Thyroid gland (tissue), 4 donors: ENCODE measurements at regions not wholly inside any gene's neighbourhood (a gene's known extent, or its start where the extent isn't known, plus 50 kb on each side); places are given as distances from the start of the nearest gene placed in this dataset.

Source experiments
- CTCF ChIP-seq, 6 experiments: fragments of 200-600 bp in 3 of 6; fragments of 450-650 bp in 3 of 6; sonication (generic) in 3 of 6; IDR thresholded peaks; one replicate each; pipeline ENCODE4 v1.5.1; 2016 to 2019; ENCODE audit warnings: antibody characterized with exemption in 6 of 6, mild to moderate bottlenecking in 2 of 6, inconsistent platforms in 1 of 6, moderate library complexity in 1 of 6
- POLR2A ChIP-seq, 2 donors: fragments of 450-650 bp; IDR thresholded peaks; one replicate each; pipeline ENCODE4 v1.6.1; 2017; ENCODE audit warnings: antibody characterized with exemption in 2 of 2, mild to moderate bottlenecking in 2 of 2, moderate library complexity in 1 of 2

- TF ChIP-seq CTCF (IDR thresholded peaks at IDR 0.05) = no peak
- TF ChIP-seq POLR2A (IDR thresholded peaks at IDR 0.05) = no peak
Measured at GRCh38 chr1:172971241-172971640, 79.5 kb downstream of the TNFSF18 start.
